Spleen (tissue), 7 donors: ENCODE measurements at regions not wholly inside any gene's neighbourhood (a gene's known extent, or its start where the extent isn't known, plus 50 kb on each side); places are given as distances from the start of the nearest gene placed in this dataset.
"Not testable (repeated sequence)": the region's sequence is repeated elsewhere in the genome, so short reads cannot be mapped to it uniquely, and the experiment has no call there.

Experiments used
- CTCF ChIP-seq, 11 experiments: fragments of 200-600 bp in 7 of 11; fragments of 450-650 bp in 4 of 11; sonication (generic) in 4 of 11; IDR thresholded peaks in 8 of 11; conservative IDR thresholded peaks in 3 of 11; 1 replicate in 7 of 11; 2 replicates in 4 of 11; pipeline versions ENCODE4 v1.4.0 to v1.8.0; 2016 to 2021; ENCODE audit warnings: antibody characterized with exemption in 11 of 11, inconsistent platforms in 4 of 11, mild to moderate bottlenecking in 1 of 11
- POLR2A ChIP-seq, 3 donors: fragments of 450-650 bp; IDR thresholded peaks; one replicate each; pipeline ENCODE4 v1.5.1; 2017; ENCODE audit warnings: antibody characterized with exemption in 3 of 3, mild to moderate bottlenecking in 1 of 3
- donor health status: DM: no; HTN: no; CAD: no; lungs with moderate emphysema.
- donor health status: DM: no; HTN: no; CAD: no.
- donor health status: DM: no; HTN: no; CAD: no.

- not testable (repeated sequence) for TF ChIP-seq CTCF (IDR thresholded peaks at IDR 0.05 in 8 of 11, conservative IDR thresholded peaks at IDR 0.05 in 3 of 11); POLR2A (IDR thresholded peaks at IDR 0.05)
These were observed 2092.4 kb upstream of the ACO1 start for GRCh38 chr9:30292026-30292425.
